Mesendoderm (in vitro differentiated cells): ENCODE measurements at regions not wholly inside any gene's neighbourhood (a gene's known extent, or its start where the extent isn't known, plus 50 kb on each side); places are given as distances from the start of the nearest gene placed in this dataset.

Experiments
- DNase-seq: peaks from one replicate; pipeline ENCODE4 v3.0.0; 2013
- H2AK5ac ChIP-seq: 2 replicates; pipeline ENCODE4 v1.6.1; 2013; ENCODE audit warnings: low read length, inconsistent platforms
- H2BK120ac ChIP-seq: 2 replicates; pipeline ENCODE4 v1.6.1; 2013; ENCODE audit warnings: low read depth, mild to moderate bottlenecking, low read length, moderate library complexity, mixed read lengths
- H2BK15ac ChIP-seq: replicated peaks from 2 replicates; pipeline ENCODE4 v1.6.1; 2013; ENCODE audit warnings: low read depth, mild to moderate bottlenecking, moderate library complexity
- H2BK5ac ChIP-seq: 2 replicates; pipeline ENCODE4 v1.6.1; 2013; ENCODE audit warnings: low read length, inconsistent platforms
- H3K18ac ChIP-seq: 2 replicates; pipeline ENCODE4 v1.6.1; 2013; ENCODE audit warnings: mild to moderate bottlenecking, low read length, mixed read lengths
- H3K23ac ChIP-seq: one replicate; pipeline ENCODE4 v1.6.1; 2013; ENCODE audit warnings: low read length
- H3K27ac ChIP-seq: 2 replicates; pipeline ENCODE4 v1.5.1; 2013; ENCODE audit warnings: low read depth, mild to moderate bottlenecking, inconsistent platforms, low read length, moderate library complexity
- H3K27me3 ChIP-seq: 2 replicates; pipeline ENCODE4 v1.6.1; 2013; ENCODE audit warnings: low read length, control low read depth, mild to moderate bottlenecking, inconsistent platforms; ENCODE audit not compliant: insufficient read depth, poor library complexity
- H3K36me3 ChIP-seq: 2 replicates; pipeline ENCODE4 v1.6.1; 2013; ENCODE audit warnings: low read length, inconsistent platforms; ENCODE audit not compliant: control insufficient read depth, insufficient read depth
- H3K4ac ChIP-seq: one replicate; pipeline ENCODE4 v1.6.1; 2013; ENCODE audit warnings: low read depth, mild to moderate bottlenecking, low read length, moderate library complexity
- H3K4me1 ChIP-seq: 2 replicates; pipeline ENCODE4 v1.6.1; 2013; ENCODE audit warnings: low read depth, low read length, inconsistent platforms; ENCODE audit not compliant: control insufficient read depth
- H3K4me2 ChIP-seq: 2 replicates; pipeline ENCODE4 v1.6.1; 2013; ENCODE audit warnings: low read length
- H3K4me3 ChIP-seq: 2 replicates; pipeline ENCODE4 v1.5.1; 2013; ENCODE audit warnings: mild to moderate bottlenecking, low read length
- H3K56ac ChIP-seq: one replicate; pipeline ENCODE4 v1.6.1; 2013; ENCODE audit warnings: low read length
- H3K79me1 ChIP-seq: 2 replicates; pipeline ENCODE4 v1.6.1; 2013; ENCODE audit warnings: low read length, inconsistent platforms
- H3K79me2 ChIP-seq: 2 replicates; pipeline ENCODE4 v1.6.1; 2013; ENCODE audit warnings: mild to moderate bottlenecking, low read length; ENCODE audit not compliant: control insufficient read depth, insufficient read depth
- H3K9ac ChIP-seq: 2 replicates; pipeline ENCODE4 v1.6.1; 2013; ENCODE audit warnings: low read length, inconsistent platforms
- H4K5ac ChIP-seq: one replicate; pipeline ENCODE4 v1.6.1; 2013; ENCODE audit warnings: low read length
- H4K8ac ChIP-seq: one replicate; pipeline ENCODE4 v1.6.1; 2013; ENCODE audit warnings: low read depth, mild to moderate bottlenecking, control low read depth, low read length, moderate library complexity
- WGBS: extraction: QIAGEN DNeasy Blood & Tissue Kit; methylation state at CpG from one replicate; pipeline ENCODE4 v1.1.7; 2013; ENCODE audit warnings: low lambda C conversion rate, missing lambda C conversion rate; ENCODE audit not compliant: insufficient coverage; ENCODE audit errors: extremely low coverage; 5-methylcytosine and 5-hydroxymethylcytosine counted together

- H3K4ac ChIP-seq: no peak overlapping the region
- H2BK15ac ChIP-seq: no peak overlapping the region
- no peak overlapping the region for H4K8ac ChIP-seq
- no CpG with 5 or more reads among the region's 5 CpGs for WGBS
- no peak overlapping the region for H3K18ac ChIP-seq
- H3K27ac ChIP-seq: no peak overlapping the region
- no peak overlapping the region for H3K4me3 ChIP-seq
- no peaks in the 10 kb centered on the region for H3K79me2 ChIP-seq
- H3K79me1 ChIP-seq: no peaks in the 10 kb centered on the region
- no peaks in the 10 kb centered on the region for H3K4me1 ChIP-seq
- H3K9ac ChIP-seq: no peak overlapping the region
- H3K23ac ChIP-seq: no peak overlapping the region
- no peak overlapping the region for H2BK120ac ChIP-seq
- no peak for DNase-seq
- H3K56ac ChIP-seq: no peak overlapping the region
- H3K4me2 ChIP-seq: no peak overlapping the region
- H2BK5ac ChIP-seq: no peak overlapping the region
- H3K36me3 ChIP-seq: no peaks in the 10 kb centered on the region
- no peaks in the 10 kb centered on the region for H3K27me3 ChIP-seq
- H4K5ac ChIP-seq: no peak overlapping the region
- no peak overlapping the region for H2AK5ac ChIP-seq
Observed at GRCh38 chr18:64258111-64258650, 109.3 kb upstream of the LINC00305 start.

GRCh38 chr18:64254399-64255093 lies 105.7 kb upstream of the LINC00305 start:
- H3K4ac ChIP-seq: no peak overlapping the region
- H2AK5ac ChIP-seq: no peak overlapping the region
- H3K23ac ChIP-seq: no peak overlapping the region
- H2BK5ac ChIP-seq: no peak overlapping the region
- H3K4me2 ChIP-seq: no peak overlapping the region
- no peak overlapping the region for H3K18ac ChIP-seq
- no peaks in the 10 kb centered on the region for H3K79me2 ChIP-seq
- no peaks in the 10 kb centered on the region for H3K27me3 ChIP-seq
- H4K5ac ChIP-seq: no peak overlapping the region
- no peak overlapping the region for H3K4me3 ChIP-seq
- no peak overlapping the region for H2BK120ac ChIP-seq
- no peak overlapping the region for H3K9ac ChIP-seq
- no peaks in the 10 kb centered on the region for H3K79me1 ChIP-seq
- no CpG with 5 or more reads among the region's 2 CpGs for WGBS
- no peak overlapping the region for H3K56ac ChIP-seq
- no peak for DNase-seq
- no peak overlapping the region for H2BK15ac ChIP-seq
- no peaks in the 10 kb centered on the region for H3K36me3 ChIP-seq
- no peaks in the 10 kb centered on the region for H3K4me1 ChIP-seq
- H3K27ac ChIP-seq: no peak overlapping the region
- H4K8ac ChIP-seq: no peak overlapping the region

- Histone ChIP-seq H2BK5ac (no peak overlapping the region), H3K4me2 (no peak overlapping the region), H3K36me3 (no peaks in the 10 kb centered on the region), H3K27ac (no peak overlapping the region), H4K5ac (no peak overlapping the region), H3K9ac (no peak overlapping the region), H3K56ac (no peak overlapping the region), H3K4me3 (no peak overlapping the region), H2BK15ac (no peak overlapping the region), H4K8ac (no peak overlapping the region), H2AK5ac (no peak overlapping the region), H2BK120ac (no peak overlapping the region), H3K23ac (no peak overlapping the region), H3K18ac (no peak overlapping the region), H3K4me1 (no peaks in the 10 kb centered on the region), H3K79me2 (no peaks in the 10 kb centered on the region), H3K79me1 (no peaks in the 10 kb centered on the region), H3K4ac (no peak overlapping the region), H3K27me3 (no peaks in the 10 kb centered on the region)
- DNase-seq: no peak
- whole genome bisulfite sequencing: no CpG with 5 or more reads among the region's 2 CpGs
Observed at GRCh38 chr18:64253873-64254272, 105.0 kb upstream of the LINC00305 start.

GRCh38 chr18:64253222-64253621 lies 104.3 kb upstream of the LINC00305 start:
- Histone ChIP-seq H3K18ac (no peak overlapping the region), H3K4me2 (no peak overlapping the region), H2BK120ac (no peak overlapping the region), H3K79me2 (no peaks in the 10 kb centered on the region), H3K23ac (no peak overlapping the region), H3K27ac (no peak overlapping the region), H4K8ac (no peak overlapping the region), H2AK5ac (no peak overlapping the region), H2BK5ac (no peak overlapping the region), H3K9ac (no peak overlapping the region), H4K5ac (no peak overlapping the region), H3K4me3 (no peak overlapping the region), H3K27me3 (no peaks in the 10 kb centered on the region), H3K36me3 (no peaks in the 10 kb centered on the region), H2BK15ac (no peak overlapping the region), H3K4ac (no peak overlapping the region), H3K56ac (no peak overlapping the region), H3K79me1 (no peaks in the 10 kb centered on the region), H3K4me1 (no peaks in the 10 kb centered on the region)
- no peak for DNase-seq
- no CpG with 5 or more reads among the region's 4 CpGs for WGBS

GRCh38 chr18:64248836-64249235 lies 99.9 kb upstream of the LINC00305 start:
- no peaks in the 10 kb centered on the region for H3K79me2 ChIP-seq
- no peak overlapping the region for H3K4me2 ChIP-seq
- no CpG with 5 or more reads among the region's 8 CpGs for WGBS
- H4K8ac ChIP-seq: no peak overlapping the region
- H3K4me3 ChIP-seq: no peak overlapping the region
- DNase-seq: no peak
- H3K79me1 ChIP-seq: no peaks in the 10 kb centered on the region
- no peak overlapping the region for H3K4ac ChIP-seq
- no peaks in the 10 kb centered on the region for H3K36me3 ChIP-seq
- no peaks in the 10 kb centered on the region for H3K4me1 ChIP-seq
- no peak overlapping the region for H3K18ac ChIP-seq
- H3K27me3 ChIP-seq: no peaks in the 10 kb centered on the region
- no peak overlapping the region for H2BK120ac ChIP-seq
- H2AK5ac ChIP-seq: no peak overlapping the region
- H3K56ac ChIP-seq: no peak overlapping the region
- no peak overlapping the region for H2BK15ac ChIP-seq
- H3K27ac ChIP-seq: no peak overlapping the region
- no peak overlapping the region for H3K23ac ChIP-seq
- no peak overlapping the region for H4K5ac ChIP-seq
- no peak overlapping the region for H2BK5ac ChIP-seq
- H3K9ac ChIP-seq: no peak overlapping the region
